ENCODE measurements at regions not wholly inside any gene's neighbourhood (a gene's known extent, or its start where the extent isn't known, plus 50 kb on each side); places are given as distances from the start of the nearest gene placed in this dataset.

GRCh38 chr2:235332240-235332890 is 161.5 kb upstream of the AGAP1 start:
- TF ChIP-seq CTCF (IDR thresholded peaks at IDR 0.05; ENCODE audit: low read length): no peak
- TF ChIP-seq EZH2 (optimal IDR thresholded peaks at IDR 0.05; ENCODE audit: low read depth, low read length): no peak
- no peak for TF ChIP-seq EZH2phosphoT487 (IDR thresholded peaks at IDR 0.05; ENCODE audit: low read length)

Data from MM.1S (cell line).